ENCODE measurements at regions not wholly inside any gene's neighbourhood (a gene's known extent, or its start where the extent isn't known, plus 50 kb on each side); places are given as distances from the start of the nearest gene placed in this dataset.

DNA sequence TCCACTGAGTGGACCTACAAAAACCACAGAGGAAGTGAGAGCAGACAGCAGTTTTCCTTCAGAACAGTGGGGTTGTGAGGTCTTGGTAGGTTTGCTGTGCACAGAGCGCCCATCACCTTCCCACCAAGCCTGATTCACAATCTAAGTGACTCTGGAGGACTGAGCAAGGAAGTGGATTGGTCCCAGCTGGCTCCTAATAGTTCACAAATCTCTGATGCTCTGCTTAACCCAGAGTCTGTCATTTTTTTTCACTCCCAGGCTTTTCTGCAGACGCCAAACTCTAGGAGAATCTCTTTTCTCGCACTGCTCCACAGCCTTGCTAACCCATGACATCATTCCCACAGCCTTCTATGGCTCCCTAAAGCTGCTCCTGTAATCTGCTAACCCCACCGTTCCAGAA, 280.4 kb downstream of the C1D start:
- no peak overlapping the region for H3K27ac ChIP-seq
- TF ChIP-seq EZH2 (IDR thresholded peaks at IDR 0.05) (no peak), POLR2AphosphoS5 (IDR thresholded peaks at IDR 0.05; ENCODE audit: borderline replicate concordance, low read depth, low read length) (no peak), FOXP2 (optimal IDR thresholded peaks at IDR 0.05; ENCODE audit: control extremely low read depth, extremely low read length, insufficient read depth) (no peak)
- no peak for DNase-seq (ENCODE audit: low read depth, low spot score)
- no peaks in the 10 kb centered on the region for H3K9me3 ChIP-seq (ENCODE audit: low read depth, low read length)
- no peaks in the 10 kb centered on the region for H3K36me3 ChIP-seq (ENCODE audit: insufficient read depth, low read length)
- H3K4me3 ChIP-seq = no peak overlapping the region
- H3K9ac ChIP-seq (ENCODE audit: insufficient read length) = no peak overlapping the region

GRCh38 chr2:67783026-67783425, 279.8 kb downstream of the C1D start:
- Histone ChIP-seq H3K9ac (ENCODE audit: insufficient read length) (no peak overlapping the region), H3K4me3 (no peak overlapping the region), H3K27ac (no peak overlapping the region), H3K9me3 (ENCODE audit: low read depth, low read length) (no peaks in the 10 kb centered on the region), H3K36me3 (ENCODE audit: insufficient read depth, low read length) (no peaks in the 10 kb centered on the region)
- no peak for DNase-seq (ENCODE audit: low read depth, low spot score)
- TF ChIP-seq FOXP2 (optimal IDR thresholded peaks at IDR 0.05; ENCODE audit: control extremely low read depth, extremely low read length, insufficient read depth) = no peak
- no peak for TF ChIP-seq EZH2 (IDR thresholded peaks at IDR 0.05)
- TF ChIP-seq POLR2AphosphoS5 (IDR thresholded peaks at IDR 0.05; ENCODE audit: borderline replicate concordance, low read depth, low read length) = no peak

DNA sequence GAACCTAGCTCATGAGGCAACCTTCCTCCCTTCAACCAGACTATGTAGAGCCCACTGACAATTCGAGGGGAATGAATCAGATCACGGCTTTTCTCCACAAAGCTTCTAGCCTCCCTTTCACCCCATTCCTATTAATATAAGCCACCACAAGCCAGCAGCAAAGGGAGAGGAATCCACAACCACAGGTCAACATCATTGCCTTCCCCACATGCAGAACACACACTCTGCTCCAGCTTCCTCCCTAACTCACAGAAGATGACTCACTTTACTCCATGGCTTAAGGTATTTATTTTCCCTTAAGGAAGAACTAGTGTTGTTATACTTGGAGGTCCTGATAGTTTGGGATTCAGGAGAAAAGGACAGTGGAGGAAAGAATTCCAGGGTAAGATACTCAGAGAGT, 272.2 kb downstream of the C1D start:
- TF ChIP-seq POLR2AphosphoS5 (IDR thresholded peaks at IDR 0.05; ENCODE audit: borderline replicate concordance, low read depth, low read length) (no peak), FOXP2 (optimal IDR thresholded peaks at IDR 0.05; ENCODE audit: control extremely low read depth, extremely low read length, insufficient read depth) (no peak), EZH2 (IDR thresholded peaks at IDR 0.05) (no peak)
- DNase-seq (ENCODE audit: low read depth, low spot score) = no peak
- Histone ChIP-seq H3K36me3 (ENCODE audit: insufficient read depth, low read length) (no peaks in the 10 kb centered on the region), H3K9ac (ENCODE audit: insufficient read length) (no peak overlapping the region), H3K4me3 (no peak overlapping the region), H3K27ac (no peak overlapping the region), H3K9me3 (ENCODE audit: low read depth, low read length) (no peaks in the 10 kb centered on the region)

GRCh38 chr2:67792191-67792590, 270.6 kb downstream of the C1D start:
- Histone ChIP-seq H3K36me3 (ENCODE audit: insufficient read depth, low read length) (no peaks in the 10 kb centered on the region), H3K9me3 (ENCODE audit: low read depth, low read length) (no peaks in the 10 kb centered on the region), H3K27ac (no peak overlapping the region), H3K9ac (ENCODE audit: insufficient read length) (no peak overlapping the region), H3K4me3 (no peak overlapping the region)
- DNase-seq (ENCODE audit: low read depth, low spot score) = no peak
- TF ChIP-seq EZH2 (IDR thresholded peaks at IDR 0.05) (no peak), POLR2AphosphoS5 (IDR thresholded peaks at IDR 0.05; ENCODE audit: borderline replicate concordance, low read depth, low read length) (no peak), FOXP2 (optimal IDR thresholded peaks at IDR 0.05; ENCODE audit: control extremely low read depth, extremely low read length, insufficient read depth) (no peak)

GRCh38 chr2:67792681-67793091, 270.1 kb downstream of the C1D start:
- Histone ChIP-seq H3K9me3 (ENCODE audit: low read depth, low read length) (no peaks in the 10 kb centered on the region), H3K9ac (ENCODE audit: insufficient read length) (no peak overlapping the region), H3K36me3 (ENCODE audit: insufficient read depth, low read length) (no peaks in the 10 kb centered on the region), H3K27ac (no peak overlapping the region), H3K4me3 (no peak overlapping the region)
- no peak for DNase-seq (ENCODE audit: low read depth, low spot score)
- TF ChIP-seq EZH2 (IDR thresholded peaks at IDR 0.05) (no peak), POLR2AphosphoS5 (IDR thresholded peaks at IDR 0.05; ENCODE audit: borderline replicate concordance, low read depth, low read length) (no peak), FOXP2 (optimal IDR thresholded peaks at IDR 0.05; ENCODE audit: control extremely low read depth, extremely low read length, insufficient read depth) (no peak)

DNA sequence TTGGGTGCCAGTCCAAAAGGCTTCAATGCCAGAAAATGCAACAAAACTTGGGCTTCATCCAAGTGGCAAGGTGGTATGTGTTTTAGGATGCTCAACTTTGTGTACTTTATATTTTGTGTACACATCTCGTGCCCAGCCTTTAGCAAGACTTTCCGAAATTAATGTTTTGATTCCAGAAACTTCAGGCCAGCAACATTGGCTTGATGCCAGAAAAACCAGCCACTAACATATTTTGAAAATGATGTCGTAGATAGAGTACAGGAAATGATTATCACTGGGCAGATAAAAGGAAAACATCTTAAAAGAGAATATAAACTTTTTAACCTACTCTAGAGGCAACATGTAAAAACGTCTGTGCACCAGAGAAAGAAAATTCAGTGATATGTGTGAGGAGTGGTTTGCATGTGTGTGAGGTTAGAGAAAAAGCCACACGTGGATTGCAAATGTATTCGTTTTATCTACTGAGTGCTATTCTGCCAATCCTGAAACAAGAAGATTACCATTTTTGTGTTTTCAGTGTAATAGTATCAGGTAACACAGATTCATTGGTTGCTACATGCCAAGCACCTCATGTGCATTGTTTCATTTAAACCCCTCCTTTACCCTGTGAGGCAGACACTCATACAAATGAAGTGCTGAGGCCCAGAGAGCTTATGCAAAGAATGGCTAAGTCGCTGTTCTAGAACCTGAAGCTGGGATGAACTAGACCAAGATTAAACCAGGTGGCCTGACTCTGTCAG, 264.8 kb downstream of the C1D start:
- H3K27ac ChIP-seq = no peak overlapping the region
- DNase-seq (ENCODE audit: low read depth, low spot score) = no peak

DNA sequence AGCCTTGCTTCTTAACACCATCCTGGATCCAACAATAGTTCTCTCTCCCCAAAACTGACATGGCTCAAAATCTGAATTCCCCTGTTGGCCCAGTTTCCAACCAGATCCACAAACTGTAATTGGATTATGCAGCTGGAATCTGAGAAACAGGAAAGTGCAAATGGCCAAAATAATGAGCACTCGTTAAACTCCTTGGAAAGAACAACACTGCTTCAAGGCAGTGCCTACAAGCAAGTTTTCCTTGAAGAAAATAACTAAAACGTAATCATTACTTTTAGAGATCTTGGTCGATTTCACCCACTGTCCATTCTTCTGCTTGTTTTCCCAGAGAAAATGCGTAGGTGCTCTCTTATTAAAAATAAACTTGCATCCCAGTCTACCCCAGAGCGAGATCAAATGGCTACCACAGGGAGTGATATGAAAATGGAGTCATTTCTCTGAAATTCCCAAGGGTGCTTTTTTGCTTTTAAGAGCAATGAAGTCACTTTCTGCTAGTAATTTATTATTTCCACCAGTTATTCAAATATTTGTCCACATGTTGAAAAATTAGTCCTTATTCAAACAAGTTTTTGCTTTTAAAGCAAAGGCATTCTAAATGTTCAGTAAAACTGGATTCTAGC, 264.2 kb downstream of the C1D start:
- H3K9me3 ChIP-seq (ENCODE audit: low read depth, low read length) = no peaks in the 10 kb centered on the region
- H3K4me3 ChIP-seq = no peak overlapping the region
- TF ChIP-seq POLR2AphosphoS5 (IDR thresholded peaks at IDR 0.05; ENCODE audit: borderline replicate concordance, low read depth, low read length) = no peak
- TF ChIP-seq EZH2 (IDR thresholded peaks at IDR 0.05) = no peak
- TF ChIP-seq FOXP2 (optimal IDR thresholded peaks at IDR 0.05; ENCODE audit: control extremely low read depth, extremely low read length, insufficient read depth) = no peak
- no peak overlapping the region for H3K27ac ChIP-seq
- H3K36me3 ChIP-seq (ENCODE audit: insufficient read depth, low read length) = no peaks in the 10 kb centered on the region
- DNase-seq (ENCODE audit: low read depth, low spot score) = no peak
- H3K9ac ChIP-seq (ENCODE audit: insufficient read length) = no peak overlapping the region

More for the DNA sequence above, 264.8 kb downstream of the C1D start:
- TF ChIP-seq FOXP2 (optimal IDR thresholded peaks at IDR 0.05; ENCODE audit: control extremely low read depth, extremely low read length, insufficient read depth) (no peak), POLR2AphosphoS5 (IDR thresholded peaks at IDR 0.05; ENCODE audit: borderline replicate concordance, low read depth, low read length) (no peak), EZH2 (IDR thresholded peaks at IDR 0.05) (no peak)
- H3K36me3 ChIP-seq (ENCODE audit: insufficient read depth, low read length) = no peaks in the 10 kb centered on the region
- no peak overlapping the region for H3K9ac ChIP-seq (ENCODE audit: insufficient read length)
- no peaks in the 10 kb centered on the region for H3K9me3 ChIP-seq (ENCODE audit: low read depth, low read length)
- peak overlapping the region; percentile 16; the same call in 1 of the 2 replicates for H3K4me3 ChIP-seq

DNA sequence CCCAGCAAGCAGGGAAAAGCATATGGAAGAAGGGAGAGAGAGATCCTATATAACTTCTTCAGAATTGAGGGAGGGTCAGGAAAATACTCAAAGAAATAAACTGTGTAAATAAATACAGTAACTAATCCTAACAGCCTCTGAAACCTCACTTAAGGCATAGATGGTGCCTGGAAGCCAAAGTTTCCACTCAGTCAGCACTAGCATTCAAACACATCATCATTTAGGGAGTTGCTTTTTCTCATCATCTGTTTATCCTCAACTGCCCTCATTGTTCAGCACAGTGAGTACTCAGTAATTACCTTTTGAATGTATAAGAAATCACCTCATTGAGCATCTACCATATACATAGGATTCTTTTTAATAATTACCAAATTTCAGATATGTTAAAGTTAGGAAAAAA, 262.9 kb downstream of the C1D start:
- Histone ChIP-seq H3K27ac (no peak overlapping the region), H3K4me3 (no peak overlapping the region), H3K36me3 (ENCODE audit: insufficient read depth, low read length) (no peaks in the 10 kb centered on the region), H3K9ac (ENCODE audit: insufficient read length) (no peak overlapping the region), H3K9me3 (ENCODE audit: low read depth, low read length) (no peaks in the 10 kb centered on the region)
- TF ChIP-seq FOXP2 (optimal IDR thresholded peaks at IDR 0.05; ENCODE audit: control extremely low read depth, extremely low read length, insufficient read depth) = no peak
- TF ChIP-seq EZH2 (IDR thresholded peaks at IDR 0.05) = no peak
- no peak for TF ChIP-seq POLR2AphosphoS5 (IDR thresholded peaks at IDR 0.05; ENCODE audit: borderline replicate concordance, low read depth, low read length)
- no peak for DNase-seq (ENCODE audit: low read depth, low spot score)

All from SK-N-MC (cell line).